Breast epithelium (tissue), 4 donors: ENCODE measurements at regions not wholly inside any gene's neighbourhood (a gene's known extent, or its start where the extent isn't known, plus 50 kb on each side); places are given as distances from the start of the nearest gene placed in this dataset.

ENCODE experiments used
- DNase-seq, 2 donors: peaks; one replicate each; pipeline ENCODE4 v3.0.0-alpha.2; 2019; ENCODE audit warnings: low spot score in 2 of 2
- H3K27ac ChIP-seq, 2 donors: fragments of 200-600 bp; sonication (generic) in 1 of 2; one replicate each; pipeline ENCODE4 v1.5.1; 2016 to 2019; ENCODE audit warnings: mild to moderate bottlenecking in 1 of 2
- H3K27me3 ChIP-seq, 2 donors: fragments of 200-600 bp; sonication (generic) in 1 of 2; one replicate each; pipeline versions ENCODE4 v1.5.1 to v1.6.0; 2017 to 2019; ENCODE audit warnings: control low read depth in 1 of 2, mild to moderate bottlenecking in 1 of 2
- H3K36me3 ChIP-seq: fragments of 200-600 bp; one replicate; pipeline ENCODE4 v1.5.1; 2019
- H3K4me1 ChIP-seq, 2 donors: fragments of 200-600 bp; sonication (generic); one replicate each; pipeline ENCODE4 v1.5.1; 2016 to 2019; ENCODE audit warnings: control low read depth in 1 of 2
- H3K4me3 ChIP-seq, 3 donors: fragments of 200-600 bp; sonication (generic); 1 replicate in 2 of 3; 2 replicates in 1 of 3; pipeline ENCODE4 v1.5.1; 2016 to 2019; ENCODE audit warnings: mild to moderate bottlenecking in 3 of 3, moderate library complexity in 2 of 3
- H3K9me3 ChIP-seq, 2 donors: fragments of 200-600 bp; sonication (generic) in 1 of 2; one replicate each; pipeline ENCODE4 v1.5.1; 2016 to 2019; ENCODE audit warnings: control low read depth in 1 of 2
- POLR2A ChIP-seq: fragments of 450-650 bp; IDR thresholded peaks from one replicate; pipeline ENCODE4 v1.6.1; 2016; ENCODE audit warnings: antibody characterized with exemption, mild to moderate bottlenecking, moderate library complexity
- POLR2AphosphoS5 ChIP-seq, 3 donors: sonication (generic); formaldehyde crosslinking; IDR thresholded peaks; one replicate each; pipeline ENCODE4 v1.6.1; 2017; ENCODE audit warnings: antibody characterized with exemption in 3 of 3
- intact Hi-C: fragments of 100-400 bp; cut with DNase I; formaldehyde crosslinking; loops from one replicate; pipeline ENCODE4 v1.15.1; 2023; ENCODE audit warnings: low total_unique reads
- TF ChIP-seq, protein P1 (sequence below), 3 donors: fragments of 450-650 bp; IDR thresholded peaks; one replicate each; pipeline ENCODE4 v1.5.1; 2016 to 2017; ENCODE audit warnings: antibody characterized with exemption in 3 of 3, mild to moderate bottlenecking in 3 of 3, moderate library complexity in 3 of 3

DNA sequence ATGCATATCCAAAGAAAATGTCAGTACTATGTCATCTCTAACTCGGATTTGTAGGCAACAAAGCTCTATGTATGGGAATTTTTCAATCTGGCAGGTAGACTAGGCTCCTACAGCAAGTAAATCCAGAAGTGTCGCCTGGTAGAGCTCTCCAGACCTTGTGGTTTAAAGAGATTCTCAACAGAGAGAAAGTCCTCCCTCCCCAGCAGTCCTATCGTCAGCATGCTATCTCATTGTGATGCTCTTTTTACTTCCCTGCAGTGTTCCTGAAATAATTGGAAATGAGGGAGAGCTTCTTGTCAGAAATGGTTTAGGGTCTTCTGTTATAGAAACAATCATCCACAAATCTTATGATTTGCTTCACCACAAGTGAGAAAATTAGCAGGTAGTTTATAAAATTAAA is 395.4 kb downstream of the FRK start:
- DNase-seq, result no peak
- TF ChIP-seq, protein P1, sequence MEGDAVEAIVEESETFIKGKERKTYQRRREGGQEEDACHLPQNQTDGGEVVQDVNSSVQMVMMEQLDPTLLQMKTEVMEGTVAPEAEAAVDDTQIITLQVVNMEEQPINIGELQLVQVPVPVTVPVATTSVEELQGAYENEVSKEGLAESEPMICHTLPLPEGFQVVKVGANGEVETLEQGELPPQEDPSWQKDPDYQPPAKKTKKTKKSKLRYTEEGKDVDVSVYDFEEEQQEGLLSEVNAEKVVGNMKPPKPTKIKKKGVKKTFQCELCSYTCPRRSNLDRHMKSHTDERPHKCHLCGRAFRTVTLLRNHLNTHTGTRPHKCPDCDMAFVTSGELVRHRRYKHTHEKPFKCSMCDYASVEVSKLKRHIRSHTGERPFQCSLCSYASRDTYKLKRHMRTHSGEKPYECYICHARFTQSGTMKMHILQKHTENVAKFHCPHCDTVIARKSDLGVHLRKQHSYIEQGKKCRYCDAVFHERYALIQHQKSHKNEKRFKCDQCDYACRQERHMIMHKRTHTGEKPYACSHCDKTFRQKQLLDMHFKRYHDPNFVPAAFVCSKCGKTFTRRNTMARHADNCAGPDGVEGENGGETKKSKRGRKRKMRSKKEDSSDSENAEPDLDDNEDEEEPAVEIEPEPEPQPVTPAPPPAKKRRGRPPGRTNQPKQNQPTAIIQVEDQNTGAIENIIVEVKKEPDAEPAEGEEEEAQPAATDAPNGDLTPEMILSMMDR (IDR thresholded peaks at IDR 0.05), result no peak
- TF ChIP-seq POLR2AphosphoS5 (IDR thresholded peaks at IDR 0.05), result no peak
- no peak for TF ChIP-seq POLR2A
- Histone ChIP-seq H3K27ac (no peak overlapping the region), H3K36me3 (no peaks in the 10 kb centered on the region), H3K27me3 (no peaks in the 10 kb centered on the region), H3K4me3 (no peak overlapping the region), H3K9me3 (no peaks in the 10 kb centered on the region), H3K4me1 (no peaks in the 10 kb centered on the region)
- intact Hi-C loops, result no loop called here

DNA sequence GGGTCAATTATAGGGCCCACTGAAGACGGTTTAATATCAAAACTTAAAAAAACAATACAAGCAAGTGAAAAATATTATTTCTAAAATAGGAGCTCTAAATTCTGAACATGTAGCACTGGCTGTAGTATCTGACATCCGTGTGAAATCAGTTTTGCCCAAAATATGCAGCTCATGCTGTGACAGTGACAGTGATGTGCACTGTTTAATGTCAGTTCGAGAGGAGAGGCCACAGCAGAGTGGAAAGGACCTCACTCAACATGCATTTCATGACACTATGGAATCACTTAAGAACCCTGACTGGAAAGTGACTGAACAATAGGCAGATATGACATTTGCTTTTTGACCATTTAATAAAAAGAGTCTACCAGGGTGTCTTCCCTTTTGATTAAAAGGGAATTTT is 397.0 kb downstream of the FRK start:
- DNase-seq, result no peak
- H3K4me3 ChIP-seq, result no peak overlapping the region
- H3K4me1 ChIP-seq, result no peaks in the 10 kb centered on the region
- H3K36me3 ChIP-seq, result no peaks in the 10 kb centered on the region
- H3K27ac ChIP-seq, result no peak overlapping the region
- no peaks in the 10 kb centered on the region for H3K27me3 ChIP-seq
- no peaks in the 10 kb centered on the region for H3K9me3 ChIP-seq
- TF ChIP-seq POLR2A, result no peak
- no peak for TF ChIP-seq POLR2AphosphoS5 (IDR thresholded peaks at IDR 0.05)
- TF ChIP-seq, protein P1 (IDR thresholded peaks at IDR 0.05), result no peak
- intact Hi-C loops, result no loop called here

DNA sequence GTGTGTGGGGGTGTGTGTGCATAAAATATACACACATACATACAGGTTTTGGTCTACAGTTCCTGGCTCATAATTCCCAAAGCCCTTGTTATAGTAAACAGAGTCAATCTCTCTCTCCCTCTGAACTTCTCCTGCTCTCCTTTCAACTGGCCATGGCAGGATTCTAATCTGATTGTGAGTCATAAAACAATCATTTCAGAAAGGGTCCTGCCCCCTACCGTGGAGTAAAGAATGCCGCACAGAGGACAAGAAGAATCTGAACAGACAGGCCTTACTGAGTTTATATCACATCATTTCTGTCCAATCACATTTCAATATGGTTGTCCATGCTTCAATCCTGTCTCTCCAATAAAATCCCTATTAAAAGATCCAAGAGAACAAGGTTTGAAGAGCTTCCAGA is 416.9 kb downstream of the FRK start:
- no peak for DNase-seq
- TF ChIP-seq POLR2AphosphoS5 (IDR thresholded peaks at IDR 0.05) (no peak), POLR2A (no peak)
- TF ChIP-seq, protein P1 (IDR thresholded peaks at IDR 0.05), result no peak
- peaks cover 0 to 3% of the 10 kb centered on the region in 2 donors for H3K9me3 ChIP-seq

DNA sequence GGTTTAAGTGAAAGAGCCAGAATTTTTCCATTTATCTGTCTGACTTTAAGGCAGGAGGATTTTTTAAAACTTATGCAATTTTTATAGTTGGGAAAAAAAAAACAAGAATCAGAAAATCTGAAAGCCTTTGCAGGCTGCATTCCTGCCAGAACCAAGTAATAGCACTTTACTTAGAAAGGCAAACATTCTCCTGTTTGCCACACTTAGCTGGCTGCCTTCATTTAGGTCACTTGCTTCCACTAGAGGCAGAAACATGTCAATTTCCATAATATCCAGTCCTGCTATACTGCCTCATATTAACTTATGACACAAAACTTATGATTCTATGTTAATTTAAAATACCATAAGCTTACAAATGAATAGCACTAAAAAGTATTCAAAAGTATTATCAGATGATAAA is 425.8 kb downstream of the FRK start:
- TF ChIP-seq POLR2A (no peak), POLR2AphosphoS5 (IDR thresholded peaks at IDR 0.05) (no peak)
- TF ChIP-seq, protein P1 (IDR thresholded peaks at IDR 0.05), result no peak

More for the DNA sequence above, 416.9 kb downstream of the FRK start:
- Histone ChIP-seq H3K4me3 (no peak overlapping the region), H3K4me1 (no peaks in the 10 kb centered on the region), H3K36me3 (no peaks in the 10 kb centered on the region), H3K27ac (no peak overlapping the region), H3K27me3 (no peaks in the 10 kb centered on the region)
- intact Hi-C loops, result no loop called here

DNA sequence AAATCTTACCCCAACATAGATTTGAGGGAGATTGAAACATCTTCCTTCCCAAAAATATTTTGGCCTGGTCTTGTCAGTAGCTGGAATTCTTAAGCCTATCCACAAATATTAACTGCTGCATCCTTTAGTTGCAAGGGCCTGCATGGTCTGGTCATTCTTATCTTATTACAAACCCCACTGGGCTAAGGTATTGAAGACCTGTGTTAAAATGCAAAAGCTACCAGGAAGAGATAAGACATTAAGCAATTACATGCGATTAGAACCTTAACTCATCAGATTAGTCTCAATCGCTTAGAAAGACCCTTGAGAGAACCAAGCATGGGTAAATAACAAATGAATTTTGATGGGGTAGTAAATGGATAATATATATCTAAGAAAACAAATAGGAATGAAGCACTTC is 426.6 kb downstream of the FRK start:
- intact Hi-C loops, result no loop called here
- H3K27ac ChIP-seq, result no peak overlapping the region
- no peaks in the 10 kb centered on the region for H3K4me1 ChIP-seq
- DNase-seq, result no peak
- H3K9me3 ChIP-seq, result no peaks in the 10 kb centered on the region
- TF ChIP-seq POLR2AphosphoS5 (IDR thresholded peaks at IDR 0.05) (no peak), POLR2A (no peak)
- TF ChIP-seq, protein P1 (IDR thresholded peaks at IDR 0.05), result no peak
- H3K36me3 ChIP-seq, result no peaks in the 10 kb centered on the region
- no peaks in the 10 kb centered on the region for H3K27me3 ChIP-seq
- H3K4me3 ChIP-seq, result no peak overlapping the region

More for the DNA sequence above, 425.8 kb downstream of the FRK start:
- no peak for DNase-seq
- Histone ChIP-seq H3K27ac (no peak overlapping the region), H3K36me3 (no peaks in the 10 kb centered on the region), H3K4me1 (no peaks in the 10 kb centered on the region), H3K27me3 (no peaks in the 10 kb centered on the region), H3K9me3 (no peaks in the 10 kb centered on the region), H3K4me3 (no peak overlapping the region)
- intact Hi-C loops, result no loop called here
